PFSK-1 (cell line): ENCODE measurements at regions not wholly inside any gene's neighbourhood (a gene's known extent, or its start where the extent isn't known, plus 50 kb on each side); places are given as distances from the start of the nearest gene placed in this dataset.

Experiments used
- FOXP2 ChIP-seq: optimal IDR thresholded peaks from 2 replicates; pipeline ENCODE3; 2011; ENCODE audit warnings: borderline replicate concordance, control low read depth, inconsistent platforms; ENCODE audit not compliant: insufficient read depth; ENCODE audit errors: extremely low read length, extremely low read depth
- POLR2AphosphoS5 ChIP-seq: IDR thresholded peaks from 2 replicates; pipeline ENCODE4 v1.6.1; 2012; ENCODE audit warnings: low read depth, mild to moderate bottlenecking, control low read depth, low read length, moderate library complexity
- SIN3A ChIP-seq: IDR thresholded peaks from 2 replicates; pipeline ENCODE4 v1.6.1; 2012; ENCODE audit warnings: mild to moderate bottlenecking, low read length, moderate library complexity, borderline replicate concordance; ENCODE audit not compliant: insufficient read depth
- TAF1 ChIP-seq: IDR thresholded peaks from 2 replicates; pipeline ENCODE4 v1.6.1; 2012; ENCODE audit warnings: low read length, control low read depth, borderline replicate concordance; ENCODE audit not compliant: insufficient read depth
- TF ChIP-seq, protein P1 (sequence below), 2 experiments: IDR thresholded peaks; 2 replicates each; pipeline versions ENCODE4 v1.6.1 to v1.8.0; 2011 to 2012; ENCODE audit warnings: low read depth in 2 of 2, low read length in 2 of 2, control low read depth in 1 of 2, inconsistent platforms in 1 of 2, mild to moderate bottlenecking in 1 of 2, moderate library complexity in 1 of 2; ENCODE audit not compliant: insufficient read depth in 1 of 2

DNA sequence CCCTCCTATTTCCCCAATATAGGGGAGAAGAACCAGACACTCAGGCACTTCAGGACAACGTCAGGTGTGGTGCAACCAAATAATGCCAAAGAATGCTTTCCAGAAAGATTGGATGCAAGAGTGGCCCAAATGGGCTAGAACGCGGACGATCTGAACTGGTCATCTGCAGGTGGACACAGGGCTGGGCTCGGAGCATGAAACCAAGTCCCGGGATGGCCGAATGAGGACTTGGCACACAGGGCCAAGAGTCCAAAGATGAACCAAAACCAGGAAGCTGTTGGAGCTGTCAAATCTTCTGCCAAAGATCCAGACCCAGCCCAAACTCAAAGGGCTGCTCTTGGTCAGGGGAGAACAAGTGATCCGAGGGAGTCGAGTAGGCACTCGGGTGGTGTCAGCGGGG lies 143.9 kb upstream of the ARID1B start:
- TF ChIP-seq POLR2AphosphoS5 (no peak), FOXP2 (no peak), TAF1 (no peak), SIN3A (no peak)
- TF ChIP-seq, protein P1, sequence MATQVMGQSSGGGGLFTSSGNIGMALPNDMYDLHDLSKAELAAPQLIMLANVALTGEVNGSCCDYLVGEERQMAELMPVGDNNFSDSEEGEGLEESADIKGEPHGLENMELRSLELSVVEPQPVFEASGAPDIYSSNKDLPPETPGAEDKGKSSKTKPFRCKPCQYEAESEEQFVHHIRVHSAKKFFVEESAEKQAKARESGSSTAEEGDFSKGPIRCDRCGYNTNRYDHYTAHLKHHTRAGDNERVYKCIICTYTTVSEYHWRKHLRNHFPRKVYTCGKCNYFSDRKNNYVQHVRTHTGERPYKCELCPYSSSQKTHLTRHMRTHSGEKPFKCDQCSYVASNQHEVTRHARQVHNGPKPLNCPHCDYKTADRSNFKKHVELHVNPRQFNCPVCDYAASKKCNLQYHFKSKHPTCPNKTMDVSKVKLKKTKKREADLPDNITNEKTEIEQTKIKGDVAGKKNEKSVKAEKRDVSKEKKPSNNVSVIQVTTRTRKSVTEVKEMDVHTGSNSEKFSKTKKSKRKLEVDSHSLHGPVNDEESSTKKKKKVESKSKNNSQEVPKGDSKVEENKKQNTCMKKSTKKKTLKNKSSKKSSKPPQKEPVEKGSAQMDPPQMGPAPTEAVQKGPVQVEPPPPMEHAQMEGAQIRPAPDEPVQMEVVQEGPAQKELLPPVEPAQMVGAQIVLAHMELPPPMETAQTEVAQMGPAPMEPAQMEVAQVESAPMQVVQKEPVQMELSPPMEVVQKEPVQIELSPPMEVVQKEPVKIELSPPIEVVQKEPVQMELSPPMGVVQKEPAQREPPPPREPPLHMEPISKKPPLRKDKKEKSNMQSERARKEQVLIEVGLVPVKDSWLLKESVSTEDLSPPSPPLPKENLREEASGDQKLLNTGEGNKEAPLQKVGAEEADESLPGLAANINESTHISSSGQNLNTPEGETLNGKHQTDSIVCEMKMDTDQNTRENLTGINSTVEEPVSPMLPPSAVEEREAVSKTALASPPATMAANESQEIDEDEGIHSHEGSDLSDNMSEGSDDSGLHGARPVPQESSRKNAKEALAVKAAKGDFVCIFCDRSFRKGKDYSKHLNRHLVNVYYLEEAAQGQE (IDR thresholded peaks at IDR 0.05; ENCODE audit: insufficient read depth in 1 of 2, low read depth in 2 of 2, low read length in 2 of 2) = no peak

DNA sequence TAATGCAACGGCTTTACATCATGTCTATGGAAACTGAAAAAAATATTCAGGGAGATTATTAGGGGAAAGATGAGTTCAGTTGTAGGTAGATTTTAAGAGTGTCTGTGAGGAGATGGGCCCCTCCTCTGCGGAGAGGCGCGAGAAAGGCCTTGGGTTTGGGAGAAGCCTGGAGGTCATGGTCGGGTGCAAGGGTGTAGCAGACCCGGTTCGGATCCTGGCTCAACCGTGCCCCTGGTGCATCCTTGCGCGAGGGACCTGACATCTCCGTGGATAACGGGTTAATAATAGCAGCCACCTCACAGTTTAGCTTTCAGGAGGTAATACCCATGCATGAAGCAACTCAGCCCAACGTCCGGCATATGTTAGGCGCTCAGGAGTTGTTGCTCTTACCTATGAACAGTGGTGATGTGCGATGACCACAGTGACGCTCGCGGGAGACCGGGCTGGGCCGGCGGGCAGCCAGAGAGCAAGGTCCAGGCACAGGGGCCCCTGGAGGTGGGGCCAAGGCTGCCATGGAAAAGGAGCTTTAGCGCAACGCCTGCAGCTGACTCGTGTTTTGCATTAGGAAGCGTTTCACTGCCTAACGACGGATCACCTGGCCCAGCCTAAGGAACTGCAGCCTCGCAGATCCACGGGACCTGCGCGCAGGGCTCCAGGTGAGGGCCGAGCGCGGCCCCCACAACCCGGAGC lies 146.4 kb upstream of the ARID1B start:
- TF ChIP-seq, protein P1 (IDR thresholded peaks at IDR 0.05; ENCODE audit: insufficient read depth in 1 of 2, low read depth in 2 of 2, low read length in 2 of 2) = no peak
- no peak for TF ChIP-seq FOXP2
- no peak for TF ChIP-seq POLR2AphosphoS5
- TF ChIP-seq SIN3A = no peak
- TF ChIP-seq TAF1 = no peak

- TF ChIP-seq POLR2AphosphoS5 (no peak), FOXP2 (no peak), SIN3A (no peak), TAF1 (no peak)
- TF ChIP-seq, protein P1 (IDR thresholded peaks at IDR 0.05; ENCODE audit: insufficient read depth in 1 of 2, low read depth in 2 of 2, low read length in 2 of 2) = no peak
These were observed 148.4 kb upstream of the ARID1B start for GRCh38 chr6:156628805-156629204.

DNA sequence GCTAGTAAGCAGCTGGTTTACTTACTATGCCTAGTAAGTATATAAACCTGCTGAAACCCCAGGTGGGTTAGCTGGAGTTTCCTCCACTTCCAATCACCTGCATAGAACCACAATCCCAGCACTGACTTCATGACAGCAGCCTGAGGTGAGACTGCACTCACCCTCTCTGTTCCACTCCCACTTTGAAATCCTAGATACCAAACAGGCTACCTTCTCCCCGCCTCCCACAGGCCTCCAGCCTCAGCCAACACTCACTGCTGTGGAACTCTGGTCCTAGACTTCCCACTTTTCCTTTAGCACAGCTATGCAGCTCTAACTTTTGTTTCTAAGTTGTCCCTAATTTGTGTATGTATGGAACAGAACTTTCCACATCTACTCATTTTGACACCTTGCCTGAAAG lies 149.7 kb upstream of the ARID1B start:
- TF ChIP-seq TAF1 = no peak
- TF ChIP-seq, protein P1 (IDR thresholded peaks at IDR 0.05; ENCODE audit: insufficient read depth in 1 of 2, low read depth in 2 of 2, low read length in 2 of 2) = no peak

DNA sequence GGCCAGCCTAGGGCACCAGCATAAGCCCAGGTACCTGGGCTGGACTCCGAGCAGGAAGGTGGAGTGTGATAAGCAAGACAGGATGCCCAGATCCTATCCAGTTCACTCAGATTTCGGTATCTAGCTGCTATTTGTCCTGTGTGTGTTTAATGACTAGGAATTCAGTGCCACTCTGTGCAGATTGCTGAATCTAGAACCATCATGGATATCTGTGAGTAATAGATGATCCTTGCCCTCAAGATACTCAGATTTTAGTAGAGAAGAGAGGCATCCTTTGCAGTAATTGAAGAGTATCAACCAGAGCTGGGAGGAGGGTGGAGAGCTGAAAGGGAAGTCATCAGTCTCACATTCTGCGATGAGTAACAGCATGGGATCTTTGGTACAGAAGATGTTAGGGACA lies 155.0 kb upstream of the ARID1B start:
- no peak for TF ChIP-seq SIN3A
- TF ChIP-seq POLR2AphosphoS5 = no peak
- TF ChIP-seq TAF1 = no peak
- TF ChIP-seq FOXP2 = no peak
- TF ChIP-seq, protein P1 (IDR thresholded peaks at IDR 0.05; ENCODE audit: insufficient read depth in 1 of 2, low read depth in 2 of 2, low read length in 2 of 2) = no peak
